ENCODE measurements at regions not wholly inside any gene's neighbourhood (a gene's known extent, or its start where the extent isn't known, plus 50 kb on each side); places are given as distances from the start of the nearest gene placed in this dataset.
"Not testable (repeated sequence)": the region's sequence is repeated elsewhere in the genome, so short reads cannot be mapped to it uniquely, and the experiment has no call there.

GRCh38 chr13:90846936-90847335 lies 500.6 kb upstream of the MIR17HG start:
- DNase-seq, result no peak
- 67% methylated on average over 1 of the region's 1 CpG for WGBS (ENCODE audit: insufficient coverage, low coverage, low lambda C conversion rate, missing lambda C conversion rate)
- Histone ChIP-seq H3K27ac (no peak overlapping the region), H3K4me3 (no peak overlapping the region), H3K4me1 (no peaks in the 10 kb centered on the region), H3K27me3 (no peaks in the 10 kb centered on the region), H3K36me3 (no peaks in the 10 kb centered on the region), H3K9me3 (no peaks in the 10 kb centered on the region)
- intact Hi-C loops (cut with DNase I), result no loop called here
- TF ChIP-seq CTCF (IDR thresholded peaks at IDR 0.05), result no peak
- ATAC-seq, result no peak

DNA sequence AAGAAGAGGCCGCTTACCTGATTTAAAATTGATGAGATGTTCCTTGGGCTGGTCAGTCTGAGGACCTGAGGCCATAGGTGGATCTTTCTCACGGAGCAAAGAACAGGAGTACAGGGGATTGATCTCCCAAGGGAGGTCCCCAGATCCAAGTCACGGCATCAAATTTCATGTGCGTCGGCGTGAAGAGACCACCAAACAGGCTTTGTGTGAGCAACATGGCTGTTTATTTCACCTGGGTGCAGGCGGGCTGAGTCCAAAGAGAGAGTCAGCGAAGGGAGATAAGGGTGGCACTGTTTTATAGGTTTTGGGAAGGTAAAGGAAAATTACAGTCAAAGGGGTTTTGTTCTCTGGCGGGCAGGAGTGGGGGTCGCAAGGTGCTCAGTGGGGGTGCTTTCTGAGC lies 493.8 kb upstream of the MIR17HG start:
- H3K9me3 ChIP-seq; ATAC-seq; DNase-seq; intact Hi-C loops (cut with DNase I); H3K4me1 ChIP-seq; H3K27ac ChIP-seq; H3K36me3 ChIP-seq; H3K27me3 ChIP-seq; H3K4me3 ChIP-seq: not testable (repeated sequence)
- WGBS (ENCODE audit: insufficient coverage, low coverage, low lambda C conversion rate, missing lambda C conversion rate), result 66% methylated on average over 8 of the region's 10 CpGs

DNA sequence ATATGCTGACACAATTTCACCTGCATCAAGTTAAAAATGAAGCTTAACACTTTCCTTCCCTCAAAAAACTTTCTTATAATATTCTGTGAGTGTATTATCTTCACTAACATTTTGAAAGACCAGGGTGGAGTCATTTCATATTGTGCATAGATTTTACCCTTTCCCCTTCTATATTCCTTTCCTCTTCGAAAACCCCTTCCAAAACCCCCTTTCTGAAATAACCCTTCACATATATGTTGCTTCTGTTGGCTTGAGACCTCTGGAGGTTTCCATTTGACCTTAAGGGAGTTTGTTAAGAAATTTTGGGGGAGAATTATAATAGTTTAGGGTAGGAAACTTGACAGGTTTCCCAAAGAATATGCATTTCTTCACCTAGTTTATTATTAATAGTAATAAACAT lies 489.6 kb upstream of the MIR17HG start:
- DNase-seq (no peak), ATAC-seq (no peak)
- intact Hi-C loops (cut with DNase I), result no loop called here
- Histone ChIP-seq H3K36me3 (no peaks in the 10 kb centered on the region), H3K4me1 (no peaks in the 10 kb centered on the region), H3K27me3 (no peaks in the 10 kb centered on the region), H3K9me3 (no peaks in the 10 kb centered on the region), H3K4me3 (no peak overlapping the region), H3K27ac (no peak overlapping the region)
- WGBS (ENCODE audit: insufficient coverage, low coverage, low lambda C conversion rate, missing lambda C conversion rate), result 18% methylated on average over 1 of the region's 1 CpG
- no peak for TF ChIP-seq CTCF (IDR thresholded peaks at IDR 0.05)

DNA sequence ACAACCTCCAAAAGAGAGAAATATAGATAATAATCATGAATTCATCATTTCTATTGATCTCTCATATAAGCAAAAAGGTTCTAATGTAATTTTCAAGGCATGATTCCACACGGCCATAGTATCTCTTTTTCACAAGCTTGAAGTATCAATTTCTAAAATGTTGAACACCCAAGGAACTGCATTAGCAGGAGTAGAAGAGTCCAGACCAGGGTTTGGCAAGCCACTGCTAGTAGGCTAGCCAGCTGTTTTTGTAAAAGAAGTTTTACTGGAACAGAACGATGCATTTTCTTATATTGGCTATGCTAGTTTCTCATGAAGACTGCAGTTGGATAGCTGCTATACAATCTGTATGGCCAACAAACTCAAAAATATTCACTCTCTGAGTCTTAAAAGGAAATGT lies 481.5 kb upstream of the MIR17HG start:
- Histone ChIP-seq H3K4me1 (no peaks in the 10 kb centered on the region), H3K36me3 (no peaks in the 10 kb centered on the region), H3K27me3 (no peaks in the 10 kb centered on the region), H3K4me3 (no peak overlapping the region), H3K9me3 (no peaks in the 10 kb centered on the region), H3K27ac (no peak overlapping the region)
- no peak for DNase-seq
- 41% methylated on average over 2 of the region's 2 CpGs for WGBS (ENCODE audit: insufficient coverage, low coverage, low lambda C conversion rate, missing lambda C conversion rate)
- intact Hi-C loops (cut with DNase I), result no loop called here
- no peak for ATAC-seq
- TF ChIP-seq POLR2A (IDR thresholded peaks at IDR 0.05) (no peak), CTCF (IDR thresholded peaks at IDR 0.05) (no peak)

- peak in 2 of 3 donors; percentile 34 to 49 for DNase-seq
- H3K4me1 ChIP-seq, result no peaks in the 10 kb centered on the region
- no peaks in the 10 kb centered on the region for H3K36me3 ChIP-seq
- intact Hi-C loops (cut with DNase I), result no loop called here
- H3K27me3 ChIP-seq, result no peaks in the 10 kb centered on the region
- ATAC-seq, result peak; percentile 69 to 85 (median 78)
- peak; percentile 24 to 51 (median 44) for TF ChIP-seq CTCF (IDR thresholded peaks at IDR 0.05)
- no peak for TF ChIP-seq POLR2A (IDR thresholded peaks at IDR 0.05)
- H3K9me3 ChIP-seq, result no peaks in the 10 kb centered on the region
- no peak overlapping the region for H3K4me3 ChIP-seq
- H3K27ac ChIP-seq, result no peak overlapping the region
- WGBS (ENCODE audit: insufficient coverage, low coverage, low lambda C conversion rate, missing lambda C conversion rate), result 0% methylated on average over 4 of the region's 4 CpGs
These were observed 480.2 kb upstream of the MIR17HG start for GRCh38 chr13:90867336-90867683.
